ENCODE measurements at regions not wholly inside any gene's neighbourhood (a gene's known extent, or its start where the extent isn't known, plus 50 kb on each side); places are given as distances from the start of the nearest gene placed in this dataset.
A peak's percentile ranks its signal among the peaks of the same experiment; 100 is the strongest.
"Not testable (repeated sequence)": the region's sequence is repeated elsewhere in the genome, so short reads cannot be mapped to it uniquely, and the experiment has no call there.

DNA sequence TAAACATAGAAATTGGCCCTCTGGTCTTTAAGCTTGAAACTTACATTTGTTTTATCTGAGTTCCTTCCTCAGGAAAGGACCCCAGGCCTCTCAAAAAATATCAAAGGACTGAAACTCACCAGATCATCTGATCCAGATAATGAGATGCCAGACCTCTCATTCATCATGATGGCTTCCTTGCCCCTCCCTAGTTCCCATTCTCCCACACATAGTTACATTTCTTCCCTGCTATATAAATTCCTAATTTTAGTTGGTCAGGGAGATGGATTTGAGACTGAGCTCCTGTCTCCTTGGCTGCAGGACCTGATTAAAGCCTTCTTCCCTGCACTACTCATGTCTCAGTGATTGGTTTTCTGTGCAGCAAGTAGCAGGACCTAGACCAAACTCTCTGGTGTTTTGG is 119.4 kb upstream of the SPIN1 start:
- H3K27me3 ChIP-seq (ENCODE audit: control insufficient read depth in 3 of 3, insufficient read depth in 3 of 3, low read length in 3 of 3) = no peaks in the 10 kb centered on the region
- no peaks in the 10 kb centered on the region for H3K9me3 ChIP-seq (ENCODE audit: control insufficient read depth in 2 of 2, insufficient read depth in 1 of 2, low read depth in 1 of 2, low read length in 1 of 2)
- H3K36me3 ChIP-seq (ENCODE audit: control insufficient read depth in 3 of 3, insufficient read depth in 2 of 3, low read depth in 1 of 3, low read length in 3 of 3) = no peaks in the 10 kb centered on the region
- DNase-seq (no peak), FAIRE-seq (no peak)
- no peak overlapping the region for H3K27ac ChIP-seq (ENCODE audit: low read depth in 1 of 3, low read length in 2 of 3)
- no peaks in the 10 kb centered on the region for H3K4me1 ChIP-seq (ENCODE audit: control insufficient read depth in 3 of 3, insufficient read depth in 2 of 3, low read depth in 1 of 3, low read length in 2 of 3)
- H3K4me3 ChIP-seq (ENCODE audit: low read depth in 1 of 3, low read length in 3 of 3) = no peak overlapping the region

DNA sequence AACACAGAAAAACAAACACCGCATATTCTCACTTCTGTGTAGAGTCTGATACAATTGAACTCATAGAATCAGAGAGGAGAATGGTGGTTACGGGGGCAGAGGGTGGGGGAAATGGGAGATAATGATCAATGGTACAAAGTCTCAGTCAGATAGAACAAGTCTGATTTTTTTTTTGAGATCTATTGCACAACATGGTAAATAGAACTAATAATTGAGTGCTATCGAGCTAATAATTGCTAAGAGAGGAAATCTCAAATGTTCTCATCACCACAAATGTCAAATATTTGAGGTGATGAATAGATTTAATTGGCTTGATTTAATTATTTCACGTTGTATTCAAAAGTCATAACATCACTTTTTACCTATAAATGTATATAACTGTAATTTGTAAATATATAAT is 121.0 kb upstream of the SPIN1 start:
- Histone ChIP-seq H3K27me3 (ENCODE audit: control insufficient read depth in 3 of 3, insufficient read depth in 3 of 3, low read length in 3 of 3) (no peaks in the 10 kb centered on the region), H3K4me1 (ENCODE audit: control insufficient read depth in 3 of 3, insufficient read depth in 2 of 3, low read depth in 1 of 3, low read length in 2 of 3) (no peaks in the 10 kb centered on the region), H3K9me3 (ENCODE audit: control insufficient read depth in 2 of 2, insufficient read depth in 1 of 2, low read depth in 1 of 2, low read length in 1 of 2) (no peaks in the 10 kb centered on the region), H3K4me3 (ENCODE audit: low read depth in 1 of 3, low read length in 3 of 3) (no peak overlapping the region), H3K27ac (ENCODE audit: low read depth in 1 of 3, low read length in 2 of 3) (no peak overlapping the region), H3K36me3 (ENCODE audit: control insufficient read depth in 3 of 3, insufficient read depth in 2 of 3, low read depth in 1 of 3, low read length in 3 of 3) (no peaks in the 10 kb centered on the region)
- 38 to 66% (median 48%) methylated on average over 4 of the region's 4 CpGs for WGBS, 3 donors
- DNase-seq (no peak), FAIRE-seq (no peak)

- WGBS, 3 donors = 63 to 76% (median 64%) methylated on average over 2 of the region's 2 CpGs
- no peak for DNase-seq
- Histone ChIP-seq H3K4me3 (ENCODE audit: low read depth in 1 of 3, low read length in 3 of 3) (no peak overlapping the region), H3K27me3 (ENCODE audit: control insufficient read depth in 3 of 3, insufficient read depth in 3 of 3, low read length in 3 of 3) (no peaks in the 10 kb centered on the region), H3K36me3 (ENCODE audit: control insufficient read depth in 3 of 3, insufficient read depth in 2 of 3, low read depth in 1 of 3, low read length in 3 of 3) (no peaks in the 10 kb centered on the region), H3K27ac (ENCODE audit: low read depth in 1 of 3, low read length in 2 of 3) (no peak overlapping the region), H3K4me1 (ENCODE audit: control insufficient read depth in 3 of 3, insufficient read depth in 2 of 3, low read depth in 1 of 3, low read length in 2 of 3) (no peaks in the 10 kb centered on the region), H3K9me3 (ENCODE audit: control insufficient read depth in 2 of 2, insufficient read depth in 1 of 2, low read depth in 1 of 2, low read length in 1 of 2) (no peaks in the 10 kb centered on the region)
- FAIRE-seq = no peak
Measured at GRCh38 chr9:88266416-88266815, 121.8 kb upstream of the SPIN1 start.

GRCh38 chr9:88259001-88259400 is 120.7 kb upstream of the SPATA31C2 start:
- H3K36me3 ChIP-seq (ENCODE audit: control insufficient read depth in 3 of 3, insufficient read depth in 2 of 3, low read depth in 1 of 3, low read length in 3 of 3) = no peaks in the 10 kb centered on the region
- no peak overlapping the region for H3K4me3 ChIP-seq (ENCODE audit: low read depth in 1 of 3, low read length in 3 of 3)
- no peak overlapping the region for H3K27ac ChIP-seq (ENCODE audit: low read depth in 1 of 3, low read length in 2 of 3)
- peaks cover 0 to 5% of the 10 kb centered on the region in 2 donors for H3K9me3 ChIP-seq (ENCODE audit: control insufficient read depth in 2 of 2, insufficient read depth in 1 of 2, low read depth in 1 of 2, low read length in 1 of 2)
- WGBS, 3 donors = 93 to 99% (median 94%) methylated on average over 3 of the region's 3 CpGs
- no peak for FAIRE-seq
- peaks cover 0 to 5% (median 4%) of the 10 kb centered on the region in 3 donors for H3K4me1 ChIP-seq (ENCODE audit: control insufficient read depth in 3 of 3, insufficient read depth in 2 of 3, low read depth in 1 of 3, low read length in 2 of 3)
- DNase-seq = no peak
- no peaks in the 10 kb centered on the region for H3K27me3 ChIP-seq (ENCODE audit: control insufficient read depth in 3 of 3, insufficient read depth in 3 of 3, low read length in 3 of 3)

- Histone ChIP-seq H3K9me3 (ENCODE audit: control insufficient read depth in 2 of 2, insufficient read depth in 1 of 2, low read depth in 1 of 2, low read length in 1 of 2) (peaks cover 0 to 9% of the 10 kb centered on the region in 2 donors), H3K27me3 (ENCODE audit: control insufficient read depth in 3 of 3, insufficient read depth in 3 of 3, low read length in 3 of 3) (no peaks in the 10 kb centered on the region), H3K4me1 (ENCODE audit: control insufficient read depth in 3 of 3, insufficient read depth in 2 of 3, low read depth in 1 of 3, low read length in 2 of 3) (peaks cover 0 to 5% (median 4%) of the 10 kb centered on the region in 3 donors), H3K36me3 (ENCODE audit: control insufficient read depth in 3 of 3, insufficient read depth in 2 of 3, low read depth in 1 of 3, low read length in 3 of 3) (no peaks in the 10 kb centered on the region), H3K27ac (ENCODE audit: low read depth in 1 of 3, low read length in 2 of 3) (no peak overlapping the region), H3K4me3 (ENCODE audit: low read depth in 1 of 3, low read length in 3 of 3) (no peak overlapping the region)
- WGBS, 3 donors = 44 to 67% (median 61%) methylated on average over 12 of the region's 12 CpGs
- no peak for FAIRE-seq
- no peak for DNase-seq
Measured at GRCh38 chr9:88258601-88259000, 120.3 kb upstream of the SPATA31C2 start.

GRCh38 chr9:88258024-88258423 is 119.7 kb upstream of the SPATA31C2 start:
- H3K36me3 ChIP-seq (ENCODE audit: control insufficient read depth in 3 of 3, insufficient read depth in 2 of 3, low read depth in 1 of 3, low read length in 3 of 3) = no peaks in the 10 kb centered on the region
- H3K27ac ChIP-seq (ENCODE audit: low read depth in 1 of 3, low read length in 2 of 3) = peak overlapping the region in 1 of 3 donors; percentile 37
- no peak overlapping the region for H3K4me3 ChIP-seq (ENCODE audit: low read depth in 1 of 3, low read length in 3 of 3)
- DNase-seq (peak in 1 of 2 donors; percentile 41), FAIRE-seq (no peak)
- 35 to 81% (median 66%) methylated on average over 2 of the region's 2 CpGs for WGBS, 3 donors
- no peaks in the 10 kb centered on the region for H3K27me3 ChIP-seq (ENCODE audit: control insufficient read depth in 3 of 3, insufficient read depth in 3 of 3, low read length in 3 of 3)
- H3K4me1 ChIP-seq (ENCODE audit: control insufficient read depth in 3 of 3, insufficient read depth in 2 of 3, low read depth in 1 of 3, low read length in 2 of 3) = peaks cover 0 to 5% (median 4%) of the 10 kb centered on the region in 3 donors
- peaks cover 0 to 12% of the 10 kb centered on the region in 2 donors for H3K9me3 ChIP-seq (ENCODE audit: control insufficient read depth in 2 of 2, insufficient read depth in 1 of 2, low read depth in 1 of 2, low read length in 1 of 2)

DNA sequence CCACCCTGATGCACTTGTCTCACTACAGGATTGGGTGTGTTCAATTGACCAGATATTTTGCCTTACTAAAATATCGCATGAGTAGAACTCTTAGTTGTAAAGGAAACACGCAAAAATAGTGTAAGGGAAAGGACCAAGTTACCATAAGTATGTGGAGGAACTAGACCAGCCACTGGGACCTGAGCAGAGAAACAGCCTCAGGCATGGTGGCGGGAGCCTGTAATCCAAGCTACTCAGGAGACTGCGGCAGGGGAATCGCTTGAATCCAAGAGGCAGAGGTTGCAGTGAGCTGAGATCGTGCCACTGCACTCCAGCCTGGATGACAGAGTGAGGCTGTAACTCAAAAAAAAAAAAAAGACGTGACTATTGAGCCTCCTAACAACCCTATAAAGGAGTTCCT is 117.9 kb upstream of the SPATA31C2 start:
- H3K27ac ChIP-seq (ENCODE audit: low read depth in 1 of 3, low read length in 2 of 3) = no peak overlapping the region
- whole genome bisulfite sequencing, 3 donors = 78 to 85% (median 78%) methylated on average over 7 of the region's 7 CpGs
- H3K4me1 ChIP-seq (ENCODE audit: control insufficient read depth in 3 of 3, insufficient read depth in 2 of 3, low read depth in 1 of 3, low read length in 2 of 3) = peaks cover 0 to 8% (median 4%) of the 10 kb centered on the region in 3 donors
- no peak overlapping the region for H3K4me3 ChIP-seq (ENCODE audit: low read depth in 1 of 3, low read length in 3 of 3)
- H3K27me3 ChIP-seq (ENCODE audit: control insufficient read depth in 3 of 3, insufficient read depth in 3 of 3, low read length in 3 of 3) = no peaks in the 10 kb centered on the region
- H3K9me3 ChIP-seq (ENCODE audit: control insufficient read depth in 2 of 2, insufficient read depth in 1 of 2, low read depth in 1 of 2, low read length in 1 of 2) = peaks cover 0 to 26% of the 10 kb centered on the region in 2 donors
- FAIRE-seq (no peak), DNase-seq (no peak)
- H3K36me3 ChIP-seq (ENCODE audit: control insufficient read depth in 3 of 3, insufficient read depth in 2 of 3, low read depth in 1 of 3, low read length in 3 of 3) = no peaks in the 10 kb centered on the region

- 9 to 38% (median 20%) methylated on average over 4 of the region's 4 CpGs for WGBS, 3 donors
- H3K27ac ChIP-seq (ENCODE audit: low read depth in 1 of 3, low read length in 2 of 3); H3K36me3 ChIP-seq (ENCODE audit: control insufficient read depth in 3 of 3, insufficient read depth in 2 of 3, low read depth in 1 of 3, low read length in 3 of 3); H3K4me3 ChIP-seq (ENCODE audit: low read depth in 1 of 3, low read length in 3 of 3); H3K27me3 ChIP-seq (ENCODE audit: control insufficient read depth in 3 of 3, insufficient read depth in 3 of 3, low read length in 3 of 3); FAIRE-seq; H3K4me1 ChIP-seq (ENCODE audit: control insufficient read depth in 3 of 3, insufficient read depth in 2 of 3, low read depth in 1 of 3, low read length in 2 of 3): not testable (repeated sequence)
- H3K9me3 ChIP-seq (ENCODE audit: control insufficient read depth in 2 of 2, insufficient read depth in 1 of 2, low read depth in 1 of 2, low read length in 1 of 2) = peaks cover 0 to 27% of the 10 kb centered on the region in 2 donors
- DNase-seq = peak; percentile 43 to 83
Measured at GRCh38 chr9:88255806-88256205, 117.5 kb upstream of the SPATA31C2 start.

DNA sequence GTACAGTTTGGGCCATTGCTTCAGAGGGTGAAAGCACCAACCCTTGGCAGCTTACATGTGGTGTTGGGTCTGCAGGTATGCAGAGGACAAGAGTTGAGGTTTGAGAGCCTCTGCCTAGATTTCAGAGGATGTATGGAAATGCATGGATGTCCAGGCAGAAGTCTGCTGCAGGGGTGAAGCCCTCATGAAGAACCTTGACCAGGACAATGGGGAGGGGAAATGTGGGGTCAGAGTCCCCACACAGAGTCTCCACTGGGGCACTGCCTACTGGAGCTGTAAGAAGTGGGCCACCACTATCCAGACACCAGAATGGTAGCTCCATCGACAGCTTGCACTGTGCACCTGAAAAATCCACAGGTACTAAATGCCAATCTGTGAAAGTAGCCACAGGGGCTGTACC is 113.6 kb upstream of the SPATA31C2 start:
- Histone ChIP-seq H3K4me3 (ENCODE audit: low read depth in 1 of 3, low read length in 3 of 3) (no peak overlapping the region), H3K9me3 (ENCODE audit: control insufficient read depth in 2 of 2, insufficient read depth in 1 of 2, low read depth in 1 of 2, low read length in 1 of 2) (peaks cover 0 to 41% of the 10 kb centered on the region in 2 donors), H3K4me1 (ENCODE audit: control insufficient read depth in 3 of 3, insufficient read depth in 2 of 3, low read depth in 1 of 3, low read length in 2 of 3) (peaks cover 0 to 8% (median 0%) of the 10 kb centered on the region in 3 donors), H3K27me3 (ENCODE audit: control insufficient read depth in 3 of 3, insufficient read depth in 3 of 3, low read length in 3 of 3) (no peaks in the 10 kb centered on the region), H3K36me3 (ENCODE audit: control insufficient read depth in 3 of 3, insufficient read depth in 2 of 3, low read depth in 1 of 3, low read length in 3 of 3) (no peaks in the 10 kb centered on the region), H3K27ac (ENCODE audit: low read depth in 1 of 3, low read length in 2 of 3) (no peak overlapping the region)
- DNase-seq = no peak
- FAIRE-seq = no peak
- 86 to 95% (median 92%) methylated on average over 1 of the region's 1 CpG for WGBS, 3 donors

All from small intestine (tissue), 7 donors.